ENCODE measurements at regions not wholly inside any gene's neighbourhood (a gene's known extent, or its start where the extent isn't known, plus 50 kb on each side); places are given as distances from the start of the nearest gene placed in this dataset.

DNA sequence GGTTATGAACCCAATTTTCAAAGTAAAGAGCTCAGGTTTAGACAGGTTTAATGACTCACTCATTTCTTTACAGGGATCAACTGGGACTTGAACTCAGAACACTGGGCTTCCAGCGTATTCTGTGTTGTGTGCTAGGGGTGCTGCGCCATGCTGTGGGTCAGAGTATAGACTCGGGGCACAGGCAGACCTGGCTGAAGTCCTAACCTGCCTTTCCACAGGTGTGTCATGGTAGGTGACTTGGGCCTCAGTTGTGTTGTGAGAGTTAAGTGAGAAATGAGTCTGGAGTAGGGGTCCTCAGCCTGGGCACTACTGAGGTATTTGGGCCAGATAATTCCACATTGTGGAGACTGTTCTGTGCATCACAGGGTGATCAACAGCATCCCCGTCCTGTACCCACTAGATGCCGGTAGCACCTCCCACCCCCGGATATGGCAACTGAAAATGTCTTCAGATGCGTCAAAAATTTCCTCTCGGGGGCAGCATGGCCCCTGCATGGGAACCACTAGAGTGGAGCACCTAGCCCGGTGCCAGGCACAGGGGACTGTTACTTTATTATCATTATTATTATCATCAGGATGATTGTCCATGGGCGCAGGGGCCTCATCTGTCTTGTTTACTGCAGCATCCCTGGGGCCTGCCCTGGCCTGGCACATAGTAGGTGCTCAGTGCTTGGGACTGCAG is 575.5 kb downstream of the PTPRU start:
- Histone ChIP-seq H3K27me3 (peaks cover 29% of the 10 kb centered on the region), H3K27ac (no peak overlapping the region), H3K9me3 (no peaks in the 10 kb centered on the region), H3K4me1 (no peaks in the 10 kb centered on the region), H3K36me3 (no peaks in the 10 kb centered on the region), H3K4me3 (no peak overlapping the region)
- 64 to 80% methylated on average over 3 to 7 of the region's 10 CpGs for WGBS, 2 donors (ENCODE audit: low coverage in 1 of 2)
- no peak for ATAC-seq
- TF ChIP-seq, protein P1, sequence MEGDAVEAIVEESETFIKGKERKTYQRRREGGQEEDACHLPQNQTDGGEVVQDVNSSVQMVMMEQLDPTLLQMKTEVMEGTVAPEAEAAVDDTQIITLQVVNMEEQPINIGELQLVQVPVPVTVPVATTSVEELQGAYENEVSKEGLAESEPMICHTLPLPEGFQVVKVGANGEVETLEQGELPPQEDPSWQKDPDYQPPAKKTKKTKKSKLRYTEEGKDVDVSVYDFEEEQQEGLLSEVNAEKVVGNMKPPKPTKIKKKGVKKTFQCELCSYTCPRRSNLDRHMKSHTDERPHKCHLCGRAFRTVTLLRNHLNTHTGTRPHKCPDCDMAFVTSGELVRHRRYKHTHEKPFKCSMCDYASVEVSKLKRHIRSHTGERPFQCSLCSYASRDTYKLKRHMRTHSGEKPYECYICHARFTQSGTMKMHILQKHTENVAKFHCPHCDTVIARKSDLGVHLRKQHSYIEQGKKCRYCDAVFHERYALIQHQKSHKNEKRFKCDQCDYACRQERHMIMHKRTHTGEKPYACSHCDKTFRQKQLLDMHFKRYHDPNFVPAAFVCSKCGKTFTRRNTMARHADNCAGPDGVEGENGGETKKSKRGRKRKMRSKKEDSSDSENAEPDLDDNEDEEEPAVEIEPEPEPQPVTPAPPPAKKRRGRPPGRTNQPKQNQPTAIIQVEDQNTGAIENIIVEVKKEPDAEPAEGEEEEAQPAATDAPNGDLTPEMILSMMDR (IDR thresholded peaks at IDR 0.05), result no peak
- no peak for TF ChIP-seq EP300 (IDR thresholded peaks at IDR 0.05)
- no peak for TF ChIP-seq POLR2AphosphoS5 (IDR thresholded peaks at IDR 0.05)
- no peak for TF ChIP-seq POLR2A (IDR thresholded peaks at IDR 0.05)

DNA sequence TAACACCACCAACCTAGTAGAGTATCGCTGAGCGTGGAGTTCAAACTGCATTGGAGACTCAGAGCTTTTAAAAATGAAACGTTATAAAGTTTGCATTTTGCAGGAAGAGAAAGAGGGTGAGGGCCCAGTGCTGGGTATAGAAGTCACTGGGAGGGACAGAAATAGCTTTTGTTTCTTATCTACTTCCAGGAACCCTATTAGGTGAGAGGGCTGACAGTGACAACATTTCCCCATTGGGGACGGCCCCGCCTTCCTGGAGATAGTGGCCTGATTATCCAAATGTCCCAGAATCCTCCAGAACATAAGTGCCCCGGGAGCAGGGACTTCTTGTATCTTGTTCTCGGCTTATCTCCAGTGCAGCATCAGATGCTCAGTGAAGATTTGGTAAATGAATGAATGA is 574.9 kb downstream of the PTPRU start:
- ATAC-seq, result no peak
- TF ChIP-seq, protein P1 (IDR thresholded peaks at IDR 0.05), result no peak
- TF ChIP-seq POLR2AphosphoS5 (IDR thresholded peaks at IDR 0.05) (no peak), POLR2A (IDR thresholded peaks at IDR 0.05) (no peak), EP300 (IDR thresholded peaks at IDR 0.05) (no peak)
- H3K4me3 ChIP-seq, result no peak overlapping the region
- no peaks in the 10 kb centered on the region for H3K36me3 ChIP-seq
- H3K4me1 ChIP-seq, result no peaks in the 10 kb centered on the region
- H3K27ac ChIP-seq, result no peak overlapping the region
- WGBS, 2 donors (ENCODE audit: low coverage in 1 of 2), result 72 to 81% methylated on average over 3 to 5 of the region's 7 CpGs
- H3K9me3 ChIP-seq, result no peaks in the 10 kb centered on the region
- peaks cover 29% of the 10 kb centered on the region for H3K27me3 ChIP-seq

DNA sequence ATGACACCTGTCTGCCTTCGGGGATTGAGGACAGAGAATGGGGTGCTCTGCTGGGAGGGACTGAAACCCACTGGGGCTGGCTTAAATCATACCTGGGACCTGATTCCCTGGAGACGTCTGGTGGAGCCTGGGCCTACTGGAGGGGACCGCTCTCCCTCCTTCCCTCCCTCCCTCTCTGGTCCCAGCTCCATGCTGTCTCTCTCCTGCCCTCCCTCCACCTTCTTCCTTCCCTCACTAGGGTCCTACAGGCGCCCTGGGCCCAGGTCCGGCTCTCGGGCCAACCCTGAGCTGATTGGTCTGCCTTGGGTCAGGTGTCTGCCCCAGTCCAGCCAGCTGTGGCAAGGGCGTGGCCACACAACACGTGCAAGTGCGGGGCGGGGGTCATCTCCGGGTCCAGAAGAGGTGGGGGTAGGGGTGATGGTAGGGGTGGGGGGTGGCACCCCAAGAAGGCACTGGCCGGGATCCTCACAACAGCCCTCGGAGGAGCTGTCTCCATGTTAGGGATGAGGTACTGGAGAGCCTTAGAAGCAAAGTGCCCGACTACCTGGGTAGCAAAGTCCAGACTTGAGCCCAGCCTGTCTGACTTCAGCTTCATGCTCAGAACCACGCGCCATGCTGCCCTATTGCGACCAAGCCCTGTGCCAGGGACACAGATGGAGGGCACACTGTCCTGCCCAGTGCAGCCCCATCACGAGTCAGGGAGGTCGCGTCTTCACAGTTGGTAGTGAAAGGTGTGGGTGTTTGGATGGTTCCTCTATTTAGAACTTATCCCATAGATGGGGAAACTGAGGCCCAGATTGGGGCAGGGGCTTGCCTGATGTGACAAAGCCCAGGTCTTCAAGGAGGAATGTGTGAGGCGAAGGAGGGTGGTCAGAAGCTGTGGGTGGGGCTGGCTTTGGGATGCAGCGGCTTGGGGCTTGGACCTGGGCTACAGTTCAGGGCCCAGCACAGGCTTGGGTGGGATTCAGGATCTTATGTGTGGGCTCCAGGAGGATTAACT is 574.1 kb downstream of the PTPRU start:
- no peak overlapping the region for H3K4me3 ChIP-seq
- 90 to 94% methylated on average over 3 to 9 of the region's 22 CpGs for WGBS, 2 donors (ENCODE audit: low coverage in 1 of 2)
- ATAC-seq, result no peak

DNA sequence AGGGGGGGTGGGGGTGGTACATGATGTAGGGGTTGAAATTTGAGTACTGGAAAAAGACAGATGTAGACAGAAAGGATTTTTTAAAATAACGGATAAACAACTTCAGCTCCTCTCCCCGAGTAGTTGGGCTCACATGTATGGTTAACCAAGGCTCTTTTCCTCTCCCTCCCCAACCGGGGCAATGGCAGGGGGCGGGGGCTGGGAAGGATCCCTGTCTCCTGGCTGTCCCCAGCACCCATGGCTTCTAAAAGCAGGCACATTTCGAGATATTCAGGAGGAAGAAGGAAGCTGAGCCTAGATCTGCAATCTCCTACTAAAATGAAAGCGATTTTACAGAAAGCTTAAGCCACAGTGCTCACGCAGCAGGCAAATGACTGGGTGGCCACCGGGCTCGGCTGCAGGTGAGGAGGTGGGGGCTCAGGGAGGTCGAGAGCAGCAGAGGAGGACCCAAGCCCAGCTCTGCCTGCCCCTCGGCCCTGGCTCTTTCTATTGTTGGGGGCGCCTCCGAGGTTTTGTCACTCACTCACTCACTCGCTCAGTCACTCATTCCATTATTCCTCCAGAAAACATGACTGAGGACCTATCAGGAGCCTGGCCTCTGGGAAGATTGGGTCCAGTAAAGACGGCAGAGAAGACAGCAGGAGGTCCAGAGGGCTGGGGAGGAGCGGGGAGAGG is 573.3 kb downstream of the PTPRU start:
- WGBS, 2 donors (ENCODE audit: low coverage in 1 of 2), result 58 to 73% methylated on average over 3 to 14 of the region's 16 CpGs
- TF ChIP-seq, protein P1 (IDR thresholded peaks at IDR 0.05), result no peak
- no peak for TF ChIP-seq EP300 (IDR thresholded peaks at IDR 0.05)
- TF ChIP-seq POLR2AphosphoS5 (IDR thresholded peaks at IDR 0.05), result no peak
- Histone ChIP-seq H3K27me3 (peaks cover 34% of the 10 kb centered on the region), H3K4me3 (no peak overlapping the region), H3K27ac (no peak overlapping the region), H3K4me1 (no peaks in the 10 kb centered on the region), H3K9me3 (no peaks in the 10 kb centered on the region), H3K36me3 (no peaks in the 10 kb centered on the region)
- no peak for ATAC-seq

More for the DNA sequence above, 574.1 kb downstream of the PTPRU start:
- Histone ChIP-seq H3K27ac (no peak overlapping the region), H3K9me3 (no peaks in the 10 kb centered on the region), H3K4me1 (no peaks in the 10 kb centered on the region), H3K27me3 (peaks cover 34% of the 10 kb centered on the region), H3K36me3 (no peaks in the 10 kb centered on the region)
- TF ChIP-seq EP300 (IDR thresholded peaks at IDR 0.05), result no peak
- no peak for TF ChIP-seq POLR2A (IDR thresholded peaks at IDR 0.05)
- no peak for TF ChIP-seq POLR2AphosphoS5 (IDR thresholded peaks at IDR 0.05)
- TF ChIP-seq, protein P1 (IDR thresholded peaks at IDR 0.05), result no peak
